ENCODE measurements at regions not wholly inside any gene's neighbourhood (a gene's known extent, or its start where the extent isn't known, plus 50 kb on each side); places are given as distances from the start of the nearest gene placed in this dataset.

DNA sequence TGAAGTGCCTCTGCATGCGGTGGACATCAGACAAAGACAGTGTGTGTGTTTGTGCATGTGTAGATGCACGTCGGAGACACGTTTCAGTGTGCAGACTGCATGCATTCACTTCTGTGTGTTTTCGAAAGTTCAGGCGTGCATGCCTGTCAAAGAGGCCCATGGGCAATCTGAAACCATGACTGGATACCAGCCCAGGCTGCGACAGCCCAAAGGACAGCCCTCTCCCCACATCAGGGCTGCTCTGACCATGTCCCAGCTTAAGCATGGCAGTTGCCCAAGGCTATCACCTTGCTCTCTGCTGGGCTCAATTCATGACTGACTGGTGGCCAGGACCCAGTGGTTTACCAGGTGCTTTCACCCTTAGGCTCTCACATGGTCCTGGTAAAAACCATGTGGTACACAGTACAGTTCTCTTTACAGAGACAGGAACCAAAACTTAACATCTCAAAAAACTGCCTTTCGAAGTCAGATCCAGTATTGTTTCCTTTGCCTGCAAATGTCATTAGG, 423.7 kb upstream of the CADM1 start:
- no peak for DNase-seq (ENCODE audit: low read depth)

DNA sequence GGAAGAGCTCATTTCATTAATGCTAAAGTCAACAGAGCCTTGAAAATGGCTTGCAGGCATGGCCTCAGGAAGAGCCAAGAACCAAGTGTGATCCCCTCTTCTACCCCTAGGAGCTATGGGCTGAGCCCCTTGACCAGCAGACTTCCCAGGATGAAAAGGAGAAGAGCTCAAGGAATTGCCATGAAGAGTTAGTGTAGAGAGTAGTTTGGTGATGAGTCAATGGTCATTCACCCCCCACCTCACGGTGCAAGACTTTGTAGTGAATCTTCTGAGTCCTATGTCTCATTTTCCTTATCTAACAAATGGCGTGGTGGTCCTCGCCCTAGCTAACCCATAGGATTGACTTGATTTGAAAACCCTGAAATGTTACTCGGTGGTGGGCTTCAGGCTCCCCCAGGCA, 422.4 kb upstream of the CADM1 start:
- no peak for DNase-seq (ENCODE audit: low read depth)

DNA sequence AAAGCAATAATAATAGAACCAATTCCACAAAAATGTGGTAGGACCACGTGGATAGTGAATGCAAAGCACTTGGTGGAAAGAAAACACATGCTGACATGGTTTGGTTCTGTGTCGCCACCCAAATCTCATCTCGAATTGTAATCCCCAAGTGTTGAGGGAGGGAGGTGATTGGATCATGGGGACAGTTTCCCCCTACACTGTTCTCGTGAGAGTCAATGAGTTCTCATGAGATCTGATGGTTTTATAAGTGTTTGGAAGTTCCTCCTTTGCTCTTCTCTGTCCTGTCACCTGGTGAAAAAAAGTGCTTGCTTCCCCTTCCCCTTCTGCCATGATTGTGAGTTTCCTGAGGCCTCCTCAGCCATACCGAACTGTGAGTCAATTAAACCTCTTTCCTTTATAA, 421.9 kb upstream of the CADM1 start:
- DNase-seq (ENCODE audit: low read depth), result no peak

DNA sequence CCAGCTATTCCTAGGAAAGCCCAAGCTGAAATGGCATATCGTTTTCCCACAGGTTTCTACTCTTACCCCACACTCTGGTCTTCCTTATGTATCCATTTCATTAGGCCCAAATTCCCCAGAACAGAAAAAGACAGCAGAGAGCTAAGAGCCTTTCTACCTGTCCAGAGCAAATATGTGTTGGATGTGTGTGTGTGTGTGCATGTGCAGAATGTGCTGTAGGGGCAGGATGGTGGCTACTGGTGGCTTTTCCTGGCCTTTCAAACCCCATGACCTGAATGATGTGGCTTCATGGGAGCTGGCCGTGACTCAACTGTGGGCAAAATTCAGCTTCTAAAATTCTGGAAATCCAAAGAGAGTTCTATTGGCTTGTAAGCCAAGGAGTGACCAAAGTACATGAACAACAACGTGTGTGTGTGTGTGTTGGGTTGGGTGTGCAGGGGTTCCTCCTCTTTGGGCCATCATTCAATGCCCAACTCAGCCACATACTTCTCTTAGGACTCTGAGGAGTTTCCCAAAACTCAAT, 421.4 kb upstream of the CADM1 start:
- DNase-seq (ENCODE audit: low read depth), result no peak

DNA sequence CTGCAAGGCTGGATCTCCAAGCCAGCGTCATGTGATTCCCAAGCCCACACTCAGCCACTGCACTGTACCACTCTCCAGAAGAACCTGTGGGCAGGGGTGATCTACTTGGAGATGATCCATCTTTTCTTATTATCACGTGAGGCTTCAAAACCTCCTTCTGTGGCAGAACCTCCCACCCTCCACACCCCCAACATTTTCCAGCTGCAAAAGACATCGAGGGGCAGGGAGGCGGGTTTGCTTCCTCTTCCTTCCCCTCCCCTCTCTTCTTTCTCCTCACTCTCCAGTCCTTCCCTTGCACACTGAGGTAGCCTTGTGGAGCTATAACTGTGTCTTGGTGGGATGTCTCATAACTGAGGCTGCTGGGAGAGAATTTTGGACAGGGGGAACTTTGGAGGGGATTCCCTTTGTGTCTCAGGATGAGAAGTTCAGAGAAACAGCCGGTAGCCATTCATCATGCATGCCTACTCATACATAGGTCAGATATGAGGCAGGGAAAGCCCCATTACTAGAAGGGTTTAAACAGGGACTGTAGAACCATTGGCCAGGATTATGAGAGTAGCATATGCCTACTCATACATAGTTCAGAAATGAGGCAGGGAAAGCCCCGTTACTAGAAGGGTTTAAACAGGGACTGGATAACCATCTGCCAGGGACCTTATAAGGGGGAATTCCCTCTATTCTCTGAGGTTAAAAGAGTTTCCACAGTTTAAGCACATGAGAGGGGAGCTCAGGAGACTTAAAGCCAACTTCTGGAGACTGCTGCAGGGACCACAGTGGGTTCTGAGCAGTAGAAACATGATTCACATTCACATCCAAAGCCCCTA, 420.7 kb upstream of the CADM1 start:
- DNase-seq (ENCODE audit: low read depth), result no peak

DNA sequence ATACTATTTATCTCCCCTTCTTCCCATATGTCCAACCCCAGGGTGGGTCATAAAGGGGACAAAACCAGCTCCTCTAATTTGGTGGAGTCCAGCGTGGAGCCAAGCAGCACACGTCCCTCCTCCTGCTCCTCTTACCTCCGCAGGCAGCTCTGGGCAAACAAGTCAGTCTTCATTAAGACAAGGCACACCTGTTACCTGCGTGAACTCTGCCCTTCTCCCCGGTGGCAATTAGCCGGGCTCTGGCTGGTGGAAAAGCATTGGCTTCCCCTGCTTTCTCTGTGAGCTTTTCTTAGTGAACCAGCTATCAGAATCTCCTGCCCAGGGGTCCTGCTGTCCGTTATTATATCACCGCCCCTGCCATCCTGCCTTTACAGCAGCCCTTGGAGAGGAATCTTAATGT, 418.7 kb upstream of the CADM1 start:
- no peak for DNase-seq (ENCODE audit: low read depth)

DNA sequence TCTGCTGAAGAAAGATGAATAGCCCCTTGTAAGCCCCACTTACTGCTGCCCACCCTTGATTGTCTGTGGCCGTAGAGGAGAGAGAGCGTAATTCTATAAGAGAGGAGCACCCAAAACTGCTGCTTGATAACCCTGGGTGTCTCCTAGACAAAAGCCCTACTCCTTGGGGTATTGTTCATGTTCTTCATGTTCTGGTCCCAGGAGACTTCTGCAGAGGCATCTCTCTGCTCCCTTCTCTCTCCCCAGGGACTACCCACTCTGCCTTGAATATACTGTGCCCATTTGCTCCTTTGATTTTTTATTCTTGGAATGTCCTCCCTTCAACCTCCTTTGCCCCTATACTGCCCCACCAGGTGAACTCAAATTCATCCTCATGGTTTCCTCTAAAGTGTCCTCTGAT, 417.8 kb upstream of the CADM1 start:
- no peak for DNase-seq (ENCODE audit: low read depth)

DNA sequence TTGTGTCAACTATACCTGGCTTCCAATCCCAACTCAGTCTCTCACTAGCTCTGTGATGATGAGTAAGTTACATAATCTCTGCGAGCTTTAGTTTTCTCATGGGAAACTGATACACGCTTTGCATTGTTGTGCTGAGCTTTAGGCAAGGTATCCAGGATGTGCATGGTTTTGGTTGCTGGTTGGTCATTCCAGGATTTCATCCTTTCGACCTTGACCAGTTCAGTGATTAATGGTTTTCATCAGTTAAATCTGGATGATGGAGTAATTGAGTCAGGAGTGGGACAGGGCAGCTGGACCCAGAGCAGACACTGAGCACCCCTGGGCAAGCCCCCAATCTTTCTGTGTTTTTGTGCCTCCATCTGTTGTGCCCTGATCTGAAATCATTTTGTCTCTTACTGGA, 417.3 kb upstream of the CADM1 start:
- DNase-seq (ENCODE audit: low read depth), result no peak

DNA sequence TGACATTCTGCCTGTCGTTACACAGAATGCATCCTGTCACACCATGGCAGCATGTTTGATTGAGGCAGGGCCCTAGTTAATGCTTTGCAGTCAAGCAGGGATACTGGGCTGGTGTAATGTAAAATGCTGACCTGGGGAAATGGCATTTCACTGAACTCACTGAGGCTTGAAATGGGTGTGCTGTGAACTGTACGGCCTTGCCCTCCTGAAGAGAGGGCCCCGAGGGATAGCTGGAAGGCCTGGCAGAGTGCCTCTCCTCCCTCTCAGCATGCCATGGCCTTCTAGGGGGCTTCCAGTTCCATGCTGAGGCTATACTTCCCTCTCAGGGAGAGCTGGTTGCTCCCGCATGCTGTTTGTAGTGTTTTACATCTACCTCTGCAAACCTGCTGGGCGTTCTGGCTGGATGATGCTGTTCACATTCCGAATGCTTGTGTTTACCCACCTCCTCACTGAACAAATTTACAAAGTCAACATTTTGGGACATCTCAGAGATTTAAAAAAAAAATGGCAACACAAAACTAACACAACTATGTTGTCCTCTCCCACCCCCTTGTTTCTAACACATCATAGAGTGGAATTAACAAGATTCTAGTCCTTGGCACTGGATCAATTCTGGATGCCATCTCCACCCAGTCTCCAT, 416.7 kb upstream of the CADM1 start:
- DNase-seq (ENCODE audit: low read depth), result no peak

DNA sequence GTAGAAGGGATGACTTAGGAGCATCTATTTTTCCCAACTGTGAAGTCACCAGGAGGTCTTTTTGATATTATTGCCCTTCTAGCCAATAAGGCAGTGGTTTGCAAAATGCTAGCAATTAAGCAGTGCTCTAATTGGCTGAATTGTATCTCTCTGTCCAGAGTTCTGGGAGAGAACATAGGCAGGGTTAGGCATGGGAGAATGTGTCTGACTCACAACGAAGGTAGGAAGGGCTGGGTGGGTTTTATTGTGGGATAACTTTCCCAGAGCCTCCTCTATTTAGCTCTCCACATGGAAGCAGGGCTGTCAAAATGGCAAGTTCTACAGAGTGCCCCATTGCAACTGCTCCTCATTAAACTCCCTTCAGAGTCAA, 415.9 kb upstream of the CADM1 start:
- no peak for DNase-seq (ENCODE audit: low read depth)

DNA sequence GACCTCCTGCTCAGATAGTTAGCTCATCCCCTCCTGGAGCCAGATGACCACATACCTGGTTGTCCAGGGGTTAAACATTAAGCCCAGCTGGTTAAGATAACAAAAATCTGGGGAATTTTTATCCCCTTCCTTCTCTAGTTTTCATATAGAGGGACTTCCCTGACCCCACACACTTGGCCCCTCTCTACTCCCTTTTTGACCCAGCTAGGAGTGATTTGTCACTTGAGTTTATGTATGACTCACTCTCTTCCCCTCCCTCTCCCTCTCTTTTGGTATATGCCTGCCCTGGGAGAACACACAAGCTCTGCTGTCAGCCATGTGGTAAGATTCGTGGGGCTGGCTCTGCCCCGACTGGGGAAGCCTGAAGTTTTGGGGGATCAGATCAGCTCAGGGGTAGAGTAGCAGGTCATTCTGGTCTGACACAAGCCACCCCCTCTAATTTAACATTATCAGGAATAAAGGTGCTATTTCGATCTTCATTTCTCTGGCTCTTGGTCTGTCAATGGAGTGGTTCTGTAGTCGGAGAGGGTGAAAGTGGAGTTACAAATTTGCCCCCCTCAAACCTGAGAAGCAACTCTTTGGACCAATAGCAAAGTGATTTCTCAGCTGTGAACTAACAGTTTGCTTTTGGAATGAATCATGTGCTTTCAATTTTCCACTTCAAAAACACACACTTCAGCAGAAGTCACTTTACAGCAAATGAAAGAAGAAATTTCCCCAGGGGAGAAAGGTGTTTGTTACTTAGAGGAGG, 415.3 kb upstream of the CADM1 start:
- DNase-seq (ENCODE audit: low read depth), result no peak

DNA sequence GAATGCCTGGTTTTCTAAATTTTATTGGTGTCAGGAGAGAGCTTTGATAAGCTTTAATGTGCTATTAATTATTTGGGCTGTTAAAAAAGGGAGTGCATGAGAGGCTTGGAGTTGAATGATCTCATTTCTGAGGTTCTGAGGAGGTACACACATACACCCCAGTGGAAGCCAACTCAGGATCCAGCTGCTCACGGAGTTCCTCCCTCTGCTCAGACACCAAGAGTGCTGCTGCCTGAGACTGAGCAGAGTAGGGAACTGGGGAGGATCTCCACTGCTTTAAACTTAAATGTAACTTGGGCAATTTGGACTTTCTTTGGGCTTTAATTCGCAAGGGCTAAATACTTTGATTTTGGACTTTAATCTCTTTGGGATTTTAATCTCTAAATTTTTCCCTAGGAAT, 414.4 kb upstream of the CADM1 start:
- DNase-seq (ENCODE audit: low read depth), result no peak

DNA sequence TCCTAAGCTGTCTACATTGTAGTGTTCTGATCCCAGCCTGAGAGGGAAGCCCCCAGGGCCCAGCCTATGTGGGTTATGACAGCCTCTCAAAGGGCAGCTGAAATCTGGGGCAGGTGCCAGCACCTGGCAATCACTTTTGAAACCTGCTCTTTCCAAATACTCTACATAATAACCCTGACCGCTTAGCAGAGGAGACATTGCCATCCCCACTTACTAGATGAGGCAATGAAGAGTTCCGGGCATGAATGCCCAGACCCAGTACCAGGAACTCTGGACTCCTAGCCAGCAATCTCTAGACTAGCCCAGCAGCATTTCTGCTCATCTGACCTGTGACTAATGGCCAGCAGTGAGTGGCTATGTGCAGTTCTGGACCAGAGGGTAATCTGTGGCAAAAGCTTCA, 412.4 kb upstream of the CADM1 start:
- DNase-seq (ENCODE audit: low read depth), result no peak

DNA sequence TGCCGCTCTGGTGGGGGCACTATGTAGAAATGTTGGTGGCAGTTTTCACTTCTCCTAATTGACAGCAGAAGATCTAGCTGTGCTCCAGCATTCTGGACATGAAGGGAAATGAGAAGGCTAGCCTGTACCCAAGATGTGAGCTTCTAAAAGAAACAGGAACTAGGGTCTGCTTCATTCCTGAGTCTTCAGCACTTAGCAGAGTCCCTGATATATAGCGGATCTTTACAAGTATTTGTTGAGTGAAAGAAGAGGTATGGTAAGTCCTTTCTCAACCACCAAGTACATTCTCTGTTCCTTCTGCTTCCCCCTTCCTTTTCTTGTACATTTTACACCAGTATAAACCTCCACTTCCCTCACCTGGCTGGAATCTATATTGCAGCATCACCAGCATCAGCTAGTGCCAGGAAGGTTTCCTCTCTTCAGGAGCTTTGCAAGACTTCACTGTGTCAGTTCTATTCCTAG, 408.3 kb upstream of the CADM1 start:
- no peak for DNase-seq (ENCODE audit: low read depth)

DNA sequence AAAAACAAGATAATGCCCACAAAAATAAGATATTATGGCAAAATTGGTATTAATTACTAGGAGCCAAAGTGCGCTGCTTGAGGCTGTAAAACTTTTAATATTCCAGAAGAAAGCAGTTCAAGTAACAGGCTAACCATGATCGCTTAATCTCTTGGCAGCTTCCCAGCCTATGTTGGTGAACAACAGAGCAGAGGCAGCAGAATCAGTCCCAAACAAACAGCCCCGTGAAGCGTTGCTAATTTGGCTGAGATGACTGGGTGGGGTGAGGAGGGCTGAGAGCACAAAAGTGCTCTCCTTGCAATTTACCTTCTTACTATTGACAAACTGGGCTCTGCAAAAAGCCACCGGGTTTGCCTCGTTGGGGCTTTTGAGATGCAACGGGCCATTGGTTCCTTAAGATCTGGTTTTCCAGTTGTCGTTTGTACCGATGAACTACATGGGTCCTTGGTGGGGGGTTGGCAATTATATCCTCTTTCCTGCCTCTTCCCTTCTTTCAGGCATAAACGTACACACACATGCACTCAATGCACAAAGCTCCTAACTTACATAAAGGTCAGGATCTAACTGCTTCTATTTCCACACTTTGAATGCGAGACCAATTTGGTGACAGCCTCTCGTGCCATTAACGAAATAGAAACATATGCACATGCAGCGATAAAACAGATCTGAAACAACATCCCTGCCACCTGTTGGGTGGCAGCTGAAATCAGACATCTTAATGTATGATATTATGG, 407.6 kb upstream of the CADM1 start:
- no peak for DNase-seq (ENCODE audit: low read depth)

DNA sequence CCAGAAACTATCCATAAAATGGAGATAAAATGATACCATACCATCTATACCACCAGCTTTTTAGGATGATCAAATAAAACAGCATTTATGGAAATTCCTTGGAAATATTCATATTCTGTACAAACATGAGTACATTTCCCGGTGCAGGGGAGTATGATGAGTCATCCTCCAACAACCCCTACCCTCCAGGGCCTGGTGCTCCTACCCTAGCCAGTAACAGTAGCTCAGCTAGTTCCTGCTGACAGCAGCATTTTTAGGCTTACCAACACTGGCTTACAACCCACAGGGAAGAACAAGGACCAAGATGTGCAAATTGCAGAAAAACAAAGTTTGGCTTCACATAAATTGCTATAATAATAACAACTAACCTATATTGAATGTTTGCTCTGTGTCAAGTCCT, 406.2 kb upstream of the CADM1 start:
- DNase-seq (ENCODE audit: low read depth), result no peak

DNA sequence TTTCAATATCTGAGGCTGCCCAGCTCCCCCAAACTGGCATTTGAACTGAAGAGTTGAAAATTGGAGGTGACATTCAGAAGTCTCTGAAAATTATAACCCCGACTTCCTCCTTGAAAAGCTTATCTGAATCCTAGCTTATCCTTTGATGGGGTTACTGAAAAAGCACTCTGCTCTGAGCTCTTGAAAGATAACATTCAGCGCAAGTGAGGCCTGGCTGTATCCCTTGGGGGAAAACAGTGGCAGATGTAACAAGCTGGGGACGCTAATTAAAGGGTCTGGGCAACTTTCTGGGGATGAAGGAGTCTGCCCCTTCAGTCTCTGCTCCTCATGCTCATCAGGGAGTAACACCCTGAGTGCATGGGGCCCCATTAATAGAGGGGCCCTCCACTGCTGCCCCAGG, 402.0 kb upstream of the CADM1 start:
- no peak for DNase-seq (ENCODE audit: low read depth)

DNA sequence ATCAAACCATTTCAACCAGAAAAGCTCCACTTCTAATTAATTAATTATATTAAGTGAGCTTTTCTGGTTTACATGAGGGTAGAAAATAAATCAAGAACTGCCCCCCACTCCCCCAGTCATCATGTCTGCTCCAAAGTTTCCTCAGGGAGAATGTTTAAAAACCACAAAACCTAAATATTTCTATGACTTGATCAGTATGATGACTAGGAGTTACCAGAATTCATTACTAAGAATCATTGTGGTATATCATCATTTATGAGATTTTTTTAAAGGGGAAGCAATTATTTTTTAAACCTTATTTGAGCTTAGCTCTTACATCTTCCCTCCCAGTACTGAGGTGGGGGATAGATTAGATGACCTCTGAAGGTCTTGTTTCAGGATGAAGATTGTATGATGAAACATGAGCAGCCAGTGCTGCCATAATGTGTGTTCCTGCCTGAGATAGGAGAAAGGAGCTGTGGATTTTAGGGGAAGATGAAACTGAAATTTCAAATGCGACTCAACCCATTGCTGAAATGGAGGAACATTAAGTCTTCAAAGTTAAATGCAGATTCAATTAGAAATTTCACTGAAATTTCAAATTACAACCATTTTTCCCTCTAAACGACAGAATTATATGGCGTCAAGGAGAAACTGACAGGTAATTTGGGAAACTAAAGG, 401.3 kb upstream of the CADM1 start:
- DNase-seq (ENCODE audit: low read depth), result no peak

DNA sequence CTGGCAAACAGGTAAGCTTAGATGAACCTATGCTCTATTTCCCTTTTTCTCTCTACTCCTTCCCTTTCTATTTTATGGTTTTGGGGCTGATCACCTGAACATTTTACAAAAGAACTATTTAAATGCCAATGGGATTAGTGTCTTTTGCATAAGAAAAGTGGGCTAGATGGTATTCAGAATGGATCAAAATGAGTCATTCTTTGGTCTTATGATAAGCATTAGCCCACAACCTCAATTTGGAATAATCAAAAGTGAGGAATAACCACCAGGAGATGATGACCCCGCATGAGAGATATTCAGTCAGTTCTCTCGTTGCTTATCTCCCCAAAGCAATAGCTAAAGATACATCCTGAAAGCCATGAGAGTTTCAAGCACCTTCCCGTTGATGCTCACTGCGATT, 399.0 kb upstream of the CADM1 start:
- DNase-seq (ENCODE audit: low read depth), result no peak

DNA sequence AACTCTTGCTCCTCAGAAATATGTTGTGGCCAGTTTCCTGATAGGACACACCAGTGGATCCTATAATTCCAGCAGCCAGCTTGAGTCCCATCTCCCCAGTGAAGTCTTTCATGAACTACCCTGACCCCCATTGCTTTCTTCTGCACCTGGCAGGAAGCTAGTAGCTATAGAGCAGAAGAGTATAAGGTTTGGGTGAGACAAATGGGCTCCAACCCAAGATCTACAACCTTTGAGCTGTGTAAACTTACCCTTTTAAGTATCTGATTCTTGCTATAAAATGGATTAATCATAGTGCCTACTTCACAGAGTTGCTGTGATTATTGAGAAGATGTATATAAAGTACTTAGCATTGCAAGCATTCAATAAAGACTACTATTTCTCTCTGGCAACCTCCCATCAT, 396.9 kb upstream of the CADM1 start:
- DNase-seq (ENCODE audit: low read depth), result no peak

DNA sequence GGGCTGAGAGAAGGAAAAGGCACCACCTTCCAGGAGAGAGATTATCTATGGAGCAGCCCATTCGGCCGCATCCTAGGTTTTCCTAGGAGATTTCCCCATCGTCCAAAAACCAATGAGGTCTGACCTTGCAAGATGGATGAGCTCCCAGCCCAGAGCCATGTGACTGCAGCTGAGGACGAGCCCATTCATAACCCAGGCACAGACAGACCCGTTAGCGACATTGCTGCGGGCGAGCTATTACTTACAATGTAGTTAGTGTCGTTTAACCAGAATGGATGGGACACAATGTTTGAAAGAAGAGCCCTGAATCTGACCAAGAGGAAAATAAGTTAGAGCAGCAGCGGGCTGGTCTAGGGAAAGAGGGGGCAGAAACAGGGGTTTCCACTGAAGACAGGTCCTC, 395.9 kb upstream of the CADM1 start:
- DNase-seq (ENCODE audit: low read depth), result no peak

DNA sequence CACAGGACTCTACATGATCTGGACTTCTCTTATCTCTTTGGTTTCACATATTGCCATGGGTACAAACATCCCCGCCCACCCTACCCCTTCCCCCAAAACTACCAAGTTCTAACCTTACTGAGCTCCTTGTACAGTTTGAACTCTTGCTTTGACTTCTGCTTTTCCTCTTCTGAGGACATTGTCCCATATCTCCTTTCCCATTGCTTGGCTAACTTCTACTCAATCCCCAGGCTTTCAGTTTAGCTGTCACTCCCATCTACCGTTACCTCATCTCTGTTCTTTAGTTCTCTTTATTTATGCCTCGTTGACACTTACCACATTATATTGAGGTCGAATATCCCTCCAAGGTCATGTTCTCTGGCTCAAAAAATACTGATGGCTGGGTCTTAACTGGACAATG, 393.5 kb upstream of the CADM1 start:
- no peak for DNase-seq (ENCODE audit: low read depth)

Measured in T-helper 22 cell (primary cell).